Ectodermal cell (in vitro differentiated cells): ENCODE measurements at regions not wholly inside any gene's neighbourhood (a gene's known extent, or its start where the extent isn't known, plus 50 kb on each side); places are given as distances from the start of the nearest gene placed in this dataset.
"Not testable (repeated sequence)": the region's sequence is repeated elsewhere in the genome, so short reads cannot be mapped to it uniquely, and the experiment has no call there.

ENCODE experiments used
- H3K27ac ChIP-seq: 2 replicates; pipeline ENCODE4 v1.7.0; 2013; ENCODE audit warnings: mild to moderate bottlenecking, low read depth, low read length; ENCODE audit not compliant: insufficient read depth, poor library complexity, severe bottlenecking
- H3K27me3 ChIP-seq: 2 replicates; pipeline ENCODE4 v1.7.0; 2013; ENCODE audit warnings: mild to moderate bottlenecking, low read length; ENCODE audit not compliant: insufficient read depth, control insufficient read depth, poor library complexity, severe bottlenecking
- H3K36me3 ChIP-seq: one replicate; pipeline ENCODE4 v1.7.0; 2013; ENCODE audit warnings: low read length; ENCODE audit not compliant: control insufficient read depth, insufficient read depth
- H3K4me1 ChIP-seq: one replicate; pipeline ENCODE4 v1.7.0; 2013; ENCODE audit warnings: low read length; ENCODE audit not compliant: control insufficient read depth, insufficient read depth
- H3K4me3 ChIP-seq: 2 replicates; pipeline ENCODE4 v1.7.0; 2013; ENCODE audit warnings: low read depth, low read length, control low read depth; ENCODE audit not compliant: insufficient read depth
- H3K9me3 ChIP-seq: 2 replicates; pipeline ENCODE4 v1.7.0; 2013; ENCODE audit warnings: mild to moderate bottlenecking, low read length, moderate library complexity; ENCODE audit not compliant: control insufficient read depth
- WGBS, 2 experiments: methylation state at CpG; one replicate each; pipeline ENCODE4 v1.1.7; 2013; ENCODE audit warnings: missing lambda C conversion rate in 2 of 2; 5-methylcytosine and 5-hydroxymethylcytosine counted together

DNA sequence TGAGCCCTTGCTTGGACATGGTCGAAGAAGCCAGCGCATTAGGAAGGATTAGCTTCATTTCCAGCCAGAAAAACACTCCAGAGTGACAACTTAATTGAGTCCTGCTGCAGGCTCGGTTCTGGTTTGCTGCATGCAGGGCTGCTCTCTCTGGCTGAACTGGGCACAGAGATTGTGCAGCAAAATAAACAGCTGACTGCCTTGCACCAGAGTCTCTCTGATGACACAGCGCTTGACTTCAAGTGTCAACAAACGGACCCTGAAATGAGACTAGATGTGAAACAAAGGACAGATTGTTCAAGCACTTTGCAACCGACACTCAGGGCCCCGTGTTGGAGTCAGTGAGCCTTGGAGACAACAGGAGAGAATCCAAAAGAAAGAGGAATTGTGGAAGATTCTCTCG is 197.3 kb upstream of the LRRC61 start:
- 78 to 80% methylated on average over 7 of the region's 8 CpGs for WGBS, 2 experiments
- H3K9me3 ChIP-seq, H3K36me3 ChIP-seq, H3K4me3 ChIP-seq, H3K27me3 ChIP-seq, H3K4me1 ChIP-seq, H3K27ac ChIP-seq: not testable (repeated sequence)

DNA sequence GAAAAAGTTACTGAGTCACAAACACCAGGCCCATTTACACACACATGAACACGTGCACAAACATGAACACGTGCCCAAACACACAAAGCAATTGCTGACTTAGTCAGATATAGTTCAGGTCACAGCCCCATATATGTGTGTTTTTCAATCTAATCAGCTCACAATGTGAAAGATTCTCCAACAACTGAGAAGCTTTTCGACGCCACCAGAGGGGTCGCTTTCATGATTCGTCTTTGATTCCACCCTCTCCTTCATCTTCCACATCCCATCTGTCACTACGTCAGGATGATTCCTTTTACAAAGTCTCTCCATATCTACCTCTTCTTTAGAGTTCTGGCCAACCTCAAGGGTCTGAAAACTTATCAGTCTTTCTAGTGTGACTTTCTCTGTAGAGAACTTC is 188.7 kb upstream of the LRRC61 start:
- H3K4me3 ChIP-seq, H3K9me3 ChIP-seq, H3K27ac ChIP-seq, H3K27me3 ChIP-seq, H3K4me1 ChIP-seq, H3K36me3 ChIP-seq: not testable (repeated sequence)
- WGBS, 2 experiments = 87 to 91% methylated on average over 7 of the region's 7 CpGs

GRCh38 chr7:150135620-150136190 is 187.4 kb upstream of the LRRC61 start:
- not testable (repeated sequence) for H3K36me3 ChIP-seq, H3K4me3 ChIP-seq, H3K27ac ChIP-seq, H3K9me3 ChIP-seq, H3K27me3 ChIP-seq, H3K4me1 ChIP-seq
- WGBS, 2 experiments = 90 to 92% methylated on average over 7 of the region's 8 CpGs

GRCh38 chr7:150139840-150140239 is 183.3 kb upstream of the LRRC61 start:
- H3K27ac ChIP-seq, H3K36me3 ChIP-seq, H3K27me3 ChIP-seq, H3K9me3 ChIP-seq, H3K4me1 ChIP-seq, H3K4me3 ChIP-seq: not testable (repeated sequence)
- WGBS, 2 experiments = 85 to 94% methylated on average over 4 to 5 of the region's 5 CpGs

DNA sequence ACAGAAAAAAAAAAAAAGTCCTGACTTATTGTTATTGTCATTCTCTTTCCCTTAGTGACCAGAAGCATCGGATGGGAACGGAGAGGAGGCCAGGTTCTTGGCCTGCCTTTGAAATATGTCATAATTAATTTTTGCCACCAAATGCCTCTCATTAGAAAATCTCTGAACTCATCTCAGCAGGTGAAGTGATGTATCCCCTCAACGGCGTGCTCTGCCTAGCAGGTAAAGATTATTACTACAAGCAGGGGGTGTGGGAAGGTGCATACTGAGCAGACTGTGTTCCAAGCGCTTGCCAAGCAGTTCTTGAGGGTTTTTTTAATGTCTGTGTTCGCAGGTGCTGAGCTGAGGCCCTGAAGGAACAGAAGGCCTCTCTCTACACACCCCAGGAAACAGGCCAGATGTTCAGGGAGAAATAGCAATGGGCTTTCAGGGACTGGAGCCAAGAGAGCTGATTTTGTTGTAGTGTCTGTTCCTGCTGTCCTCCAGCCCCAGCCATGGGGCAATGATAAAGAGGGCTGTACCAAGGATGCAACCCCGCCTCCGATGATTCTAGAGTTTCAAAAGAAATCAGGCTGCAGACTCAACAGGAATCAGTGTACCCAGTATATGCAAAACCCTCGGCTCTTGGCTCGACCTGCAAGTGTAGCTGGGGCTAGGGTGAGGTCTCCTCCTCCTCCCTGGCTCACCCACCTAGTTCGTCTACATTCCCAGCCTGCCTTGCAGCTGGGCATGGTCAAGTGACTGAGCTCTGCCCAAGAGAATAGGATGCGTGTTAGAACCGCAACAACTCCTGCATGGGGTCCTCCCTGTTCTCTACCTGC is 181.4 kb upstream of the LRRC61 start:
- not testable (repeated sequence) for H3K9me3 ChIP-seq, H3K27ac ChIP-seq, H3K4me3 ChIP-seq, H3K4me1 ChIP-seq, H3K27me3 ChIP-seq, H3K36me3 ChIP-seq
- WGBS, 2 experiments = 84 to 88% methylated on average over 9 of the region's 13 CpGs

DNA sequence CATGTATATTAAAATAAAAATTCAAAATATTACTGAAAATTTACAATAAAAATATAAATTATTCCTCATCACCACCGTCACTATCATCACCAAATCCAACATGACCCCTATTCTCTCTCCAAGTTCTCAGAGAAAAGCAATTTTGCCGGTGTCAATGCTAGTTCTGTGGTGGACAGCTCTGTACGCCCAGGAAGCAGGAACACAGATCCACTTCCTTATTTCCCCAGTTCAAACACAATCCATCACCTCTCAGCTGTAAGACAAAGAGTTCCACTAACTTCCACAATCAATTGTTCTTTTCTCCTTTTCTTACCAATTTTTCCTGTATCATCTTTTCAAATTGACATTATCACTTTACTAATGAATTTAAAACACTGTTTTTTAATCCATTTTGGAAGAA is 177.0 kb upstream of the LRRC61 start:
- not testable (repeated sequence) for H3K4me3 ChIP-seq, H3K9me3 ChIP-seq, H3K36me3 ChIP-seq, H3K27me3 ChIP-seq, H3K27ac ChIP-seq, H3K4me1 ChIP-seq
- 90 to 97% methylated on average over 2 of the region's 3 CpGs for WGBS, 2 experiments

DNA sequence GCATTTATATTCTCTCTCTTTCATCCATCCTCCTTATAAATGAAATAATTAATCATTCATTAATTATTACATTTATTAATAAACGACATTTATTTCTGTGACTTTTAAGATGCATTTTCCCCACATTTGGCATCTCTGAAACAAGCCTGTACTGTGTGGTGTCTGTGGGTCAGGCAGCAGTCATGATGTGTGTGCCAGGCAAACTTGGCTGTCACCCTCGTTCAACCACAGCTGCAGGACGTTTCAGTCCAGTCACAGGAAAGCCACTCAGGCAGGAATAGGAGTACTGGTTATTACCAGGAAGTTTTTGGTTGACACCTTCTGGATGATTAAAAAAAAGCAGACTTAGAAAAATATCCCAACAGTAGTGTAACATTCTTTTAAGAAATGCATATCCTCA is 175.6 kb upstream of the LRRC61 start:
- not testable (repeated sequence) for H3K9me3 ChIP-seq, H3K36me3 ChIP-seq, H3K27ac ChIP-seq, H3K27me3 ChIP-seq, H3K4me3 ChIP-seq, H3K4me1 ChIP-seq
- WGBS, 2 experiments = 94% methylated on average over 2 of the region's 3 CpGs; no CpG with 5 or more reads in 1 of the 2 experiments

DNA sequence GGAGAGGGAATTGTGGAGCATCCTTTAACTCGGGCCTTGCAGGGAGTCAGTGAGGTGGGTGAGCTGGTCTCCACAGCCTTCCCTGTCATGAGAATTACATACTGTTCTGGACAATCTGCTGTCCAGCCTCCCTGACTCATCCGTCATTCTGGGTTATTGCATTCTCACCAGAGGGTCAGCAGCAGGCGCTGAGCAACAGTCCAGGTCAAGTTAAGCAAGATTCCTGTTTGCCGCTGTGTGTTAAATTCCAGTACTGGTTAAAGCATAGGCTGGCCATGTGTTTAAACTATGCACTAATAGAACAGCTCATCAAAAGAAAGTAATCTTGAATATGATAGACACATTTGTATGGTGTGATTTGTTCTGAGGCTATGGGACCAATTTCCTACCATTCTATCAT is 167.1 kb upstream of the LRRC61 start:
- not testable (repeated sequence) for H3K4me1 ChIP-seq, H3K36me3 ChIP-seq, H3K27ac ChIP-seq, H3K4me3 ChIP-seq, H3K27me3 ChIP-seq, H3K9me3 ChIP-seq
- 68 to 88% methylated on average over 2 to 3 of the region's 4 CpGs for WGBS, 2 experiments

- H3K27me3 ChIP-seq, H3K9me3 ChIP-seq, H3K4me1 ChIP-seq, H3K27ac ChIP-seq, H3K4me3 ChIP-seq, H3K36me3 ChIP-seq: not testable (repeated sequence)
- whole genome bisulfite sequencing, 2 experiments = 82 to 86% methylated on average over 15 of the region's 15 CpGs
Measured at GRCh38 chr7:150158696-150159095, 164.5 kb upstream of the LRRC61 start.

GRCh38 chr7:150169515-150169914 is 153.6 kb upstream of the LRRC61 start:
- H3K36me3 ChIP-seq, H3K27me3 ChIP-seq, H3K9me3 ChIP-seq, H3K4me3 ChIP-seq, H3K4me1 ChIP-seq, H3K27ac ChIP-seq: not testable (repeated sequence)
- no CpG with 5 or more reads among the region's 1 CpG for WGBS, 2 experiments
